HG03565 (cell line): ENCODE measurements at regions not wholly inside any gene's neighbourhood (a gene's known extent, or its start where the extent isn't known, plus 50 kb on each side); places are given as distances from the start of the nearest gene placed in this dataset.

Experiments used
- ATAC-seq: cut with Tn5 transposase; IDR thresholded peaks from one replicate; pipeline ENCODE4 v1.9.1; 2021; ENCODE audit warnings: mild to moderate bottlenecking, moderate library complexity; ENCODE audit not compliant: unreplicated experiment

DNA sequence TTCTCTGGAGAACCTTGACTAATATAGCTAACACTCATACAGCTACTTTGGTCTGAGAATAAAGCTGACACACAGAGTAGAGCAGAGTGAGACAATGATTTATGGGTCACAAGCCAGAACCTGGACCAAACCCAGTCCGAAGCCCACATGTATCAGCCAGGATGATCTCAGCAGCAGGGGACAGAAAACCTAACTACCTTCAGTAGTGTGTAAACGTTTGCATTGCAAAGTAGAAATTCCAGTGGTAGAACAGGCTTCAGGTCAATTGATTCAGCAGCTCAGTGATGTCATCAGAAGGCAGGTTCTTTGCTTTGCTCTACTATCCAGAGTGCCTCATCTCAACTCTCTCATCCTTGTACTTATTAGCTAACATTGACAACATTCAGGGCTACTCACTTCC, 62.5 kb upstream of the PALS2 start:
- no peak for ATAC-seq

DNA sequence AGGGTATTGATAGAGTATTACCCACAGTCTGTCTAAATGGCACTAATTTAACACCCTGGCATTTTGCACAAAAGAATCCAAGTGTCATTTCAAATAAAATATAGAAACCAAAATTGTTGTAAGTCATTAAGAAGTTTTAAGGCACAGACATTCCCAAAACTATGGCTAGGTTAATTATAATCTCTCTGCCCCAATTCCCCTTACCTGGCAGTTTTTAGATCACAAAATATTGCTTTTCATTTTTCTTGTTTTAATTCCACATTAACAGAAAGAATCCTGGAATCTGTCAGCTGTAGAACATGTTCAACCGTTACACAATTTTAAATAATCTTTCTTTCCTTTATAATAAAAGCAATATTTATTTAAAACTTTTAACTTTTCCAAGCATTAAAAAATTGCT, 56.1 kb upstream of the PALS2 start:
- ATAC-seq, result no peak

DNA sequence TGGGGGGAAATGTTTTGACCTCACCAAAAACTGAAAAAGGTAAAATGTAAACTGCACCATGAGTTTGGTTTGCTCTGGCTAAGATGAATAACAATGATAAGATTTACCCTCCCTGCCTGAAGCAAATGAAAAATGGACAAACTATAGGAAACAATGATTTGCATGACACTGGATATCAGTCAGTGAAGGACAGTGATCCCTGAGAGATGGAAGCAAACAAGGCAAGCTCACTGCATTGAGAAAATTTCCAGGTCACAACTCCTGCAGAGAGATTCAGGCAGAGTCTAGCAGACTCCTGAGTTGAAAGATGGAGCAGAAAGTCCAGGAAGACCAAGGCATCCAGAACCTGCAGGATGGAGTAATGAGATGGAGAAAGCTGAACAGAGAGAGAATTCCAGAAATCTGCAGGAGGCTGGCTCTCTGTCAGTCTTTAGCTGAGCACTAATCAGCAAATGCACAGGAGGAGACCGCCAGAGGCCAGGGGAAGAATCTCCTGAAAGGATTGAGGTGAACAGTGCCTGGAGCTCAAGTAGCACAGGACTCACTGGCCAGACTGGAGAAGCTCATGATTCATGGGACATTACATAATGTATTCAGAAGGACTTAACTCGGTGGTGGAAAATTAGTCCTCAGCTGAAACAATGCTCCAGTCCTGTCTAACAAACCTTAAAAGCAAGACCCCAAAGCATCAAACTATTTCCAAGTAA, 51.2 kb upstream of the PALS2 start:
- no peak for ATAC-seq
